HCT116 (cell line): ENCODE measurements at regions not wholly inside any gene's neighbourhood (a gene's known extent, or its start where the extent isn't known, plus 50 kb on each side); places are given as distances from the start of the nearest gene placed in this dataset.

Experiments used
- CBX3 ChIP-seq: IDR thresholded peaks from 2 replicates; pipeline ENCODE4 v1.6.1; 2012; ENCODE audit warnings: low read depth
- CTCF ChIP-seq, 3 experiments: fragments of 200-600 bp in 1 of 3; sonication (generic) in 1 of 3; IDR thresholded peaks in 2 of 3; conservative IDR thresholded peaks in 1 of 3; 2 replicates each; pipeline ENCODE4 v1.5.1; 2012 to 2017; ENCODE audit warnings: low read depth in 2 of 3, low read length in 2 of 3, antibody characterized with exemption in 1 of 3, borderline replicate concordance in 1 of 3, control low read depth in 1 of 3, mild to moderate bottlenecking in 1 of 3, mixed read lengths in 1 of 3, mixed run types in 1 of 3, moderate library complexity in 1 of 3; ENCODE audit not compliant: insufficient read depth in 1 of 3
- EZH2 ChIP-seq: fragments of 200-600 bp; sonication (generic); IDR thresholded peaks from 2 replicates; pipeline ENCODE4 v1.6.1; 2017; ENCODE audit warnings: antibody characterized with exemption, mixed run types
- EZH2phosphoT487 ChIP-seq: fragments of 200-600 bp; IDR thresholded peaks from 2 replicates; pipeline ENCODE4 v1.6.1; 2018; ENCODE audit warnings: antibody characterized with exemption, borderline replicate concordance
- FOSL1 ChIP-seq: IDR thresholded peaks from 2 replicates; pipeline ENCODE4 v1.6.1; 2012; ENCODE audit warnings: low read depth
- POLR2A ChIP-seq: IDR thresholded peaks from 2 replicates; pipeline ENCODE4 v1.7.0; 2011; ENCODE audit warnings: borderline replicate concordance; ENCODE audit not compliant: insufficient read depth, insufficient read length; ENCODE audit errors: extremely low read depth
- POLR2AphosphoS5 ChIP-seq: IDR thresholded peaks from 2 replicates; pipeline ENCODE4 v1.6.1; 2011; ENCODE audit warnings: mild to moderate bottlenecking, low read depth, low read length, moderate library complexity
- RAD21 ChIP-seq: IDR thresholded peaks from 2 replicates; pipeline ENCODE4 v1.6.1; 2012; ENCODE audit warnings: low read depth, mild to moderate bottlenecking
- REST ChIP-seq: IDR thresholded peaks from 2 replicates; pipeline ENCODE4 v1.6.1; 2012; ENCODE audit warnings: low read depth
- SP1 ChIP-seq: IDR thresholded peaks from 2 replicates; pipeline ENCODE4 v1.6.1; 2012; ENCODE audit warnings: low read depth
- YY1 ChIP-seq: IDR thresholded peaks from 2 replicates; pipeline ENCODE4 v1.6.1; 2011; ENCODE audit warnings: low read length, low read depth, moderate library complexity, mild to moderate bottlenecking; ENCODE audit not compliant: insufficient replicate concordance; ENCODE audit errors: extremely low read depth

- TF ChIP-seq CTCF (IDR thresholded peaks at IDR 0.05 in 2 of 3, conservative IDR thresholded peaks at IDR 0.05 in 1 of 3; ENCODE audit: borderline replicate concordance in 1 of 3, insufficient read depth in 1 of 3, low read depth in 2 of 3, low read length in 2 of 3) = no peak
- no peak for TF ChIP-seq SP1
- TF ChIP-seq EZH2phosphoT487 = no peak
- TF ChIP-seq FOSL1 = no peak
- TF ChIP-seq POLR2AphosphoS5 = no peak
- no peak for TF ChIP-seq EZH2
- TF ChIP-seq YY1 = no peak
- no peak for TF ChIP-seq POLR2A
- TF ChIP-seq CBX3 = no peak
- TF ChIP-seq RAD21 = no peak
- TF ChIP-seq REST = no peak
These were observed 538.6 kb downstream of the ANKRD50 start for GRCh38 chr4:124173912-124174311.
